HCT116 (cell line): ENCODE measurements at regions not wholly inside any gene's neighbourhood (a gene's known extent, or its start where the extent isn't known, plus 50 kb on each side); places are given as distances from the start of the nearest gene placed in this dataset.

Experiments
- ATAC-seq: fragments of 200-7000 bp; cut with Tn5 transposase; 2 replicates; pipeline ENCODE4 v1.9.1; 2020; ENCODE audit warnings: mild to moderate bottlenecking, moderate library complexity
- BruUV-seq: library from RNA; stranded (reverse); fragments of 400-500 nt; replicated peaks from 2 replicates; lab custom pipeline; 2021; lab: Mats Ljungman, UMichigan
- CTCF ChIA-PET: fragments of 300-600 bp; sonication (Branson Sonifier 250); formaldehyde crosslinking; loops from one replicate; lab custom pipeline; 2021; ENCODE audit warnings: antibody characterized with exemption; lab: Charles Lee
- POLR2A ChIA-PET: fragments of 300-600, 350-600 bp; sonication (Branson Sonifier 250); formaldehyde crosslinking; loops from one replicate; lab custom pipeline; 2021; ENCODE audit warnings: antibody characterized with exemption; lab: Charles Lee
- RAD21 ChIA-PET, 2 experiments: fragments of 300-600 bp; sonication (Branson Sonifier 250); formaldehyde crosslinking; loops; one replicate each; lab custom pipeline; 2023; ENCODE audit warnings: low total read pairs in 2 of 2; ENCODE audit not compliant: uncharacterized antibody in 2 of 2, unreplicated experiment in 2 of 2, low non-redundant PET in 1 of 2; lab: Charles Lee
- DNase-seq: peaks from one replicate; pipeline ENCODE4 v3.0.0-alpha.2; 2010; ENCODE audit warnings: low read depth, low spot score
- H2AFZ ChIP-seq: fragments of 200-600 bp; shearing (Covaris generic), sonication (generic); 2 replicates; pipeline ENCODE4 v1.6.1; 2017; ENCODE audit warnings: low read depth, mixed run types, mixed read lengths, antibody characterized with exemption, low read length; ENCODE audit not compliant: poor library complexity, severe bottlenecking
- H3K27ac ChIP-seq: 2 replicates; pipeline ENCODE4 v1.5.1; 2012; ENCODE audit warnings: low read depth, low read length
- H3K27me3 ChIP-seq: fragments of 200-600 bp; sonication (generic); 2 replicates; pipeline ENCODE4 v1.6.1; 2016; ENCODE audit warnings: mixed run types, low read length, mixed read lengths; ENCODE audit not compliant: insufficient read depth
- H3K36me3 ChIP-seq, 2 experiments: fragments of 200-500 bp in 1 of 2; fragments of 200-600 bp in 1 of 2; sonication (Bioruptor generic) in 1 of 2; sonication (generic) in 1 of 2; 2 replicates each; pipeline versions ENCODE4 v1.5.1 to v1.6.1; 2014 to 2016; ENCODE audit warnings: low read length in 2 of 2, inconsistent platforms in 1 of 2, mixed read lengths in 1 of 2, mixed run types in 1 of 2; ENCODE audit not compliant: insufficient read depth in 2 of 2, control insufficient read depth in 1 of 2
- H3K4me1 ChIP-seq, 2 experiments: fragments of 200-600 bp in 1 of 2; sonication (generic) in 1 of 2; 2 replicates each; pipeline versions ENCODE4 v1.5.1 to v1.6.1; 2012 to 2017; ENCODE audit warnings: low read length in 2 of 2, inconsistent platforms in 1 of 2, mild to moderate bottlenecking in 1 of 2, mixed read lengths in 1 of 2, mixed run types in 1 of 2, moderate library complexity in 1 of 2; ENCODE audit not compliant: insufficient read depth in 2 of 2, control insufficient read depth in 1 of 2
- H3K4me2 ChIP-seq: fragments of 200-600 bp; sonication (generic); 2 replicates; pipeline ENCODE4 v1.6.1; 2017; ENCODE audit warnings: mixed run types, low read length, mixed read lengths
- H3K4me3 ChIP-seq, 2 experiments: fragments of 200-600 bp in 1 of 2; sonication (generic) in 1 of 2; replicated peaks in 1 of 2; 2 replicates each; pipeline ENCODE4 v1.5.1; 2011 to 2016; ENCODE audit warnings: low read length in 2 of 2, control low read depth in 1 of 2, low read depth in 1 of 2, mild to moderate bottlenecking in 1 of 2, mixed read lengths in 1 of 2, mixed run types in 1 of 2
- H3K79me2 ChIP-seq: fragments of 200-600 bp; sonication (generic); 2 replicates; pipeline ENCODE4 v1.6.1; 2017; ENCODE audit warnings: mild to moderate bottlenecking, mixed run types, low read length, moderate library complexity, mixed read lengths; ENCODE audit not compliant: insufficient read depth
- H3K9ac ChIP-seq: fragments of 200-600 bp; sonication (generic); 2 replicates; pipeline ENCODE4 v1.6.1; 2016; ENCODE audit warnings: low read length, mixed read lengths
- H3K9me2 ChIP-seq: fragments of 200-600 bp; sonication (generic), shearing (Covaris generic); 2 replicates; pipeline ENCODE4 v1.6.1; 2017; ENCODE audit warnings: mixed run types, mild to moderate bottlenecking, moderate library complexity; ENCODE audit not compliant: insufficient read depth
- H3K9me3 ChIP-seq, 2 experiments: fragments of 200-500 bp in 1 of 2; fragments of 200-600 bp in 1 of 2; sonication (Bioruptor generic) in 1 of 2; sonication (generic) in 1 of 2; 2 replicates each; pipeline ENCODE4 v1.6.1; 2014 to 2017; ENCODE audit warnings: low read length in 2 of 2, mixed read lengths in 2 of 2, inconsistent platforms in 1 of 2, low read depth in 1 of 2, mild to moderate bottlenecking in 1 of 2, mixed run types in 1 of 2, moderate library complexity in 1 of 2; ENCODE audit not compliant: control insufficient read depth in 1 of 2, insufficient read depth in 1 of 2
- H4K20me1 ChIP-seq: fragments of 200-600 bp; sonication (generic), shearing (Covaris generic); 2 replicates; pipeline ENCODE4 v1.6.1; 2017; ENCODE audit warnings: mixed run types, mild to moderate bottlenecking, moderate library complexity; ENCODE audit not compliant: insufficient read depth
- ATF3 ChIP-seq: IDR thresholded peaks from 2 replicates; pipeline ENCODE4 v1.6.1; 2012
- CBX3 ChIP-seq: IDR thresholded peaks from 2 replicates; pipeline ENCODE4 v1.6.1; 2012; ENCODE audit warnings: low read depth
- ELF1 ChIP-seq: IDR thresholded peaks from 2 replicates; pipeline ENCODE4 v1.6.1; 2012; ENCODE audit warnings: low read depth, borderline replicate concordance
- FOSL1 ChIP-seq: IDR thresholded peaks from 2 replicates; pipeline ENCODE4 v1.6.1; 2012; ENCODE audit warnings: low read depth
- MAX ChIP-seq: IDR thresholded peaks from 2 replicates; pipeline ENCODE4 v1.6.1; 2012
- REST ChIP-seq: IDR thresholded peaks from 2 replicates; pipeline ENCODE4 v1.6.1; 2012; ENCODE audit warnings: low read depth
- SIN3A ChIP-seq: IDR thresholded peaks from 2 replicates; pipeline ENCODE4 v1.6.1; 2012; ENCODE audit warnings: low read depth
- SP1 ChIP-seq: IDR thresholded peaks from 2 replicates; pipeline ENCODE4 v1.6.1; 2012; ENCODE audit warnings: low read depth
- SRF ChIP-seq: IDR thresholded peaks from 2 replicates; pipeline ENCODE4 v1.6.1; 2012; ENCODE audit warnings: low read depth
- intact Hi-C: fragments of 100-400 bp; cut with micrococcal nuclease; formaldehyde crosslinking; loops from 2 replicates; pipeline ENCODE4 v1.10.0; 2022

GRCh38 chr6:16914184-16914583 lies 152.9 kb upstream of the ATXN1 start:
- intact Hi-C loops = no loop called here
- Histone ChIP-seq H3K27me3 (no peaks in the 10 kb centered on the region), H3K4me3 (no peak overlapping the region), H3K9ac (no peak overlapping the region), H4K20me1 (no peaks in the 10 kb centered on the region), H2AFZ (no peak overlapping the region), H3K36me3 (no peaks in the 10 kb centered on the region)
- DNase-seq = no peak
- TF ChIP-seq ELF1 = no peak
- no peak for TF ChIP-seq REST
- no peak for TF ChIP-seq CBX3
- no peak for TF ChIP-seq FOSL1
- TF ChIP-seq ATF3 = no peak
- TF ChIP-seq MAX = no peak
- TF ChIP-seq SIN3A = no peak
- no peak for TF ChIP-seq SRF
- TF ChIP-seq SP1 = no peak
- TF ChIP-seq, all 23 proteins: peak for 0
- H3K9me2 ChIP-seq = no peaks in the 10 kb centered on the region
- ChIA-PET RAD21 (no interaction called here), CTCF (no interaction called here), POLR2A (no interaction called here)
- no peak for ATAC-seq
- H3K4me2 ChIP-seq = no peak overlapping the region
- no peaks in the 10 kb centered on the region for H3K4me1 ChIP-seq
- no peak overlapping the region for H3K27ac ChIP-seq
- H3K9me3 ChIP-seq = no peaks in the 10 kb centered on the region
- no peaks in the 10 kb centered on the region for H3K79me2 ChIP-seq
- BruUV-seq = no TSS peak
